SK-N-SH treated with all-trans-retinoic acid at 6 μM for 48 hours (cell line): ENCODE measurements at regions not wholly inside any gene's neighbourhood (a gene's known extent, or its start where the extent isn't known, plus 50 kb on each side); places are given as distances from the start of the nearest gene placed in this dataset.

ENCODE experiments used
- BACH2 ChIP-seq: fragments of 250-450 bp; sonication (Bioruptor Pico); IDR thresholded peaks from 2 replicates; pipeline ENCODE4 v1.9.0; 2021; ENCODE audit warnings: mild to moderate bottlenecking, borderline replicate concordance
- CREB5 ChIP-seq: fragments of 250-450 bp; sonication (Bioruptor Pico); IDR thresholded peaks from 2 replicates; pipeline ENCODE4 v1.5.1; 2020; ENCODE audit warnings: low read depth, mild to moderate bottlenecking, moderate library complexity
- ISL1 ChIP-seq: fragments of 250-450 bp; sonication (Bioruptor Pico); IDR thresholded peaks from 2 replicates; pipeline ENCODE4 v2.1.2; 2022; ENCODE audit warnings: mild to moderate bottlenecking, moderate library complexity
- PATZ1 ChIP-seq: fragments of 250-450 bp; sonication (Bioruptor Pico); IDR thresholded peaks from 2 replicates; pipeline ENCODE4 v1.8.0; 2020; ENCODE audit warnings: mild to moderate bottlenecking, moderate library complexity, borderline replicate concordance
- PPARA ChIP-seq: fragments of 250-450 bp; sonication (Bioruptor Pico); IDR thresholded peaks from 2 replicates; pipeline ENCODE4 v1.5.0; 2020; ENCODE audit warnings: mild to moderate bottlenecking, borderline replicate concordance
- RARB ChIP-seq: fragments of 250-450 bp; sonication (Bioruptor Pico); IDR thresholded peaks from 2 replicates; pipeline ENCODE4 v1.8.0; 2021; ENCODE audit warnings: mild to moderate bottlenecking, moderate library complexity
- TOX ChIP-seq: fragments of 250-450 bp; sonication (Bioruptor Pico); IDR thresholded peaks from 2 replicates; pipeline ENCODE4 v1.8.0; 2021; ENCODE audit warnings: mild to moderate bottlenecking, moderate library complexity, borderline replicate concordance
- ZFP30 ChIP-seq: fragments of 450-650 bp; formaldehyde crosslinking; IDR thresholded peaks from 2 replicates; pipeline ENCODE4 v1.5.0; 2022; ENCODE audit warnings: mild to moderate bottlenecking, moderate library complexity
- ZNF565 ChIP-seq: fragments of 450-650 bp; formaldehyde crosslinking; conservative IDR thresholded peaks from 2 replicates; pipeline ENCODE4 v1.5.0; 2020; ENCODE audit warnings: low read depth, mild to moderate bottlenecking, moderate library complexity

GRCh38 chr17:71335212-71335611, 785.6 kb upstream of the SOX9 start:
- TF ChIP-seq ISL1 (CRISPR knock-in tag) (no peak), CREB5 (CRISPR knock-in tag) (no peak), BACH2 (CRISPR knock-in tag) (no peak), ZNF565 (CRISPR knock-in tag) (no peak), PATZ1 (CRISPR knock-in tag) (no peak), TOX (no peak), RARB (CRISPR knock-in tag) (no peak), ZFP30 (no peak), PPARA (CRISPR knock-in tag) (no peak)
